Breast epithelium (tissue), 4 donors: ENCODE measurements at regions not wholly inside any gene's neighbourhood (a gene's known extent, or its start where the extent isn't known, plus 50 kb on each side); places are given as distances from the start of the nearest gene placed in this dataset.
A peak's percentile ranks its signal among the peaks of the same experiment; 100 is the strongest.

Experiments used
- DNase-seq, 2 donors: peaks; one replicate each; pipeline ENCODE4 v3.0.0-alpha.2; 2019; ENCODE audit warnings: low spot score in 2 of 2
- H3K27ac ChIP-seq, 2 donors: fragments of 200-600 bp; sonication (generic) in 1 of 2; one replicate each; pipeline ENCODE4 v1.5.1; 2016 to 2019; ENCODE audit warnings: mild to moderate bottlenecking in 1 of 2
- H3K27me3 ChIP-seq, 2 donors: fragments of 200-600 bp; sonication (generic) in 1 of 2; one replicate each; pipeline versions ENCODE4 v1.5.1 to v1.6.0; 2017 to 2019; ENCODE audit warnings: control low read depth in 1 of 2, mild to moderate bottlenecking in 1 of 2
- H3K36me3 ChIP-seq: fragments of 200-600 bp; one replicate; pipeline ENCODE4 v1.5.1; 2019
- H3K4me1 ChIP-seq, 2 donors: fragments of 200-600 bp; sonication (generic); one replicate each; pipeline ENCODE4 v1.5.1; 2016 to 2019; ENCODE audit warnings: control low read depth in 1 of 2
- H3K4me3 ChIP-seq, 3 donors: fragments of 200-600 bp; sonication (generic); 1 replicate in 2 of 3; 2 replicates in 1 of 3; pipeline ENCODE4 v1.5.1; 2016 to 2019; ENCODE audit warnings: mild to moderate bottlenecking in 3 of 3, moderate library complexity in 2 of 3
- H3K9me3 ChIP-seq, 2 donors: fragments of 200-600 bp; sonication (generic) in 1 of 2; one replicate each; pipeline ENCODE4 v1.5.1; 2016 to 2019; ENCODE audit warnings: control low read depth in 1 of 2
- POLR2A ChIP-seq: fragments of 450-650 bp; IDR thresholded peaks from one replicate; pipeline ENCODE4 v1.6.1; 2016; ENCODE audit warnings: antibody characterized with exemption, mild to moderate bottlenecking, moderate library complexity
- POLR2AphosphoS5 ChIP-seq, 3 donors: sonication (generic); formaldehyde crosslinking; IDR thresholded peaks; one replicate each; pipeline ENCODE4 v1.6.1; 2017; ENCODE audit warnings: antibody characterized with exemption in 3 of 3
- intact Hi-C: fragments of 100-400 bp; cut with DNase I; formaldehyde crosslinking; loops from one replicate; pipeline ENCODE4 v1.15.1; 2023; ENCODE audit warnings: low total_unique reads
- TF ChIP-seq, protein P1 (sequence below), 3 donors: fragments of 450-650 bp; IDR thresholded peaks; one replicate each; pipeline ENCODE4 v1.5.1; 2016 to 2017; ENCODE audit warnings: antibody characterized with exemption in 3 of 3, mild to moderate bottlenecking in 3 of 3, moderate library complexity in 3 of 3

DNA sequence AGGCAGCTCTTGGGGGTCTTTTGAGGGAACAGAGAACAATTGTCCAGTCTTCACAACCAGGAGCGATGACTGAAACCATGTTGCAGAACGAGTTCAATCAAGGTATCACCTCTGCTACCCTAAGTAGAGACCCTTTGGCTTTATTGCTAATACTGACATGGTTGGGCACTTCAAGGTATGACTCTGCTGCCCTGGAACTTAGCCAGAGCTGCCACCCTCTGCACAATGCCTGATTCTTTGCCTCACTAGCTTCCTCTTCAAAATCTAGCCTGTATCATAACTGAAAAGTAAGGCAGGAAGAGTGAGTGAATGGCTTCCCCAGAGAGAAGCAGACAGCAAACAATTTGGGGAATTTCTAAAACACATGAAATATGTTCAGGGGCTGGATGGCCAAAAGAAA is 592.7 kb upstream of the NRSN1 start:
- intact Hi-C loops, result no loop called here
- TF ChIP-seq POLR2A, result no peak
- TF ChIP-seq, protein P1, sequence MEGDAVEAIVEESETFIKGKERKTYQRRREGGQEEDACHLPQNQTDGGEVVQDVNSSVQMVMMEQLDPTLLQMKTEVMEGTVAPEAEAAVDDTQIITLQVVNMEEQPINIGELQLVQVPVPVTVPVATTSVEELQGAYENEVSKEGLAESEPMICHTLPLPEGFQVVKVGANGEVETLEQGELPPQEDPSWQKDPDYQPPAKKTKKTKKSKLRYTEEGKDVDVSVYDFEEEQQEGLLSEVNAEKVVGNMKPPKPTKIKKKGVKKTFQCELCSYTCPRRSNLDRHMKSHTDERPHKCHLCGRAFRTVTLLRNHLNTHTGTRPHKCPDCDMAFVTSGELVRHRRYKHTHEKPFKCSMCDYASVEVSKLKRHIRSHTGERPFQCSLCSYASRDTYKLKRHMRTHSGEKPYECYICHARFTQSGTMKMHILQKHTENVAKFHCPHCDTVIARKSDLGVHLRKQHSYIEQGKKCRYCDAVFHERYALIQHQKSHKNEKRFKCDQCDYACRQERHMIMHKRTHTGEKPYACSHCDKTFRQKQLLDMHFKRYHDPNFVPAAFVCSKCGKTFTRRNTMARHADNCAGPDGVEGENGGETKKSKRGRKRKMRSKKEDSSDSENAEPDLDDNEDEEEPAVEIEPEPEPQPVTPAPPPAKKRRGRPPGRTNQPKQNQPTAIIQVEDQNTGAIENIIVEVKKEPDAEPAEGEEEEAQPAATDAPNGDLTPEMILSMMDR (IDR thresholded peaks at IDR 0.05), result no peak
- Histone ChIP-seq H3K27ac (peak overlapping the region in 1 of 2 donors; percentile 63), H3K4me3 (no peak overlapping the region), H3K36me3 (no peaks in the 10 kb centered on the region), H3K9me3 (no peaks in the 10 kb centered on the region), H3K27me3 (no peaks in the 10 kb centered on the region), H3K4me1 (no peaks in the 10 kb centered on the region)
- DNase-seq, result no peak

DNA sequence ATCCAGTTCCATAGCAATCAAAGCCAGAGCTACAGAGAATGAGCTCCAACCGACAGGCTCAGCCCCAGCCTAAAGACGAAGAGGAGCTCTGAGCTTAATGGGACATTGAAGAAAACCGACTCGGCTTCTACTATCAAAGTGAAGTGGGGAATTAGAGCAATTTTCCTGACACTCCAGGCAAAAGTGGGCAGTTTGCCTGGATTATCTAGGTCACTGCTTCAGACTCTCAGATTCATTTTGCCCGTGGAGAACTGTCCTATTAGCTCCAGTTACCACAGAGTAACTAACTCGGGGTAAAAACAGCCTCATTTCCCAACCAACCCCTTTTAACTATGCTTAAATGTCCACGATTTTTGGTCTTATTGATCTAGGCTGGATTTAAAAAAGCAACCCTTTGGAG is 592.1 kb upstream of the NRSN1 start:
- DNase-seq, result no peak
- no peaks in the 10 kb centered on the region for H3K9me3 ChIP-seq
- no peaks in the 10 kb centered on the region for H3K27me3 ChIP-seq
- intact Hi-C loops, result no loop called here
- H3K27ac ChIP-seq, result peak overlapping the region in 1 of 2 donors; percentile 63
- H3K4me3 ChIP-seq, result no peak overlapping the region
- TF ChIP-seq POLR2A (no peak), POLR2AphosphoS5 (IDR thresholded peaks at IDR 0.05) (no peak)
- TF ChIP-seq, protein P1 (IDR thresholded peaks at IDR 0.05), result no peak
- no peaks in the 10 kb centered on the region for H3K4me1 ChIP-seq
- H3K36me3 ChIP-seq, result no peaks in the 10 kb centered on the region

DNA sequence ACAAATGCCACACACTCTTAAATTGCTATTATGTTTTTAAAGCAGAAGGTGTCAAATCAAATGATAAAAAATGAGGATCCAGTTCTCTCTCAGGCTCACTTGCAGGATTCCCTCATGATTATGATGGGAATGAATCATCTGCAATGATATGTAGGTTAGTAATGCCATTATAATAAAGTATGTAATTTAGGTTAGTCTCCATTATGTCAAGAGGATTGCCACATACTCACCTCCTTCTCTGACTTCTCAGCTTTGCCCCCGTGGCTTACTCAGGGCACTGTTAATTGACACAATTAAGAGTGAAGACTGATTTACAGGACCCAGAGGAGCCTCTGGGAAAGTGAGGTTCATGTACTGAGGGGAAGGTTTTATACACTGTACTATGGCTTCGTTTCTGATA is 591.7 kb upstream of the NRSN1 start:
- Histone ChIP-seq H3K9me3 (no peaks in the 10 kb centered on the region), H3K4me3 (no peak overlapping the region), H3K36me3 (no peaks in the 10 kb centered on the region), H3K27me3 (no peaks in the 10 kb centered on the region), H3K27ac (peak overlapping the region in 1 of 2 donors; percentile 63), H3K4me1 (no peaks in the 10 kb centered on the region)
- intact Hi-C loops, result no loop called here
- no peak for DNase-seq
- TF ChIP-seq POLR2A (no peak), POLR2AphosphoS5 (IDR thresholded peaks at IDR 0.05) (no peak)
- TF ChIP-seq, protein P1 (IDR thresholded peaks at IDR 0.05), result no peak

DNA sequence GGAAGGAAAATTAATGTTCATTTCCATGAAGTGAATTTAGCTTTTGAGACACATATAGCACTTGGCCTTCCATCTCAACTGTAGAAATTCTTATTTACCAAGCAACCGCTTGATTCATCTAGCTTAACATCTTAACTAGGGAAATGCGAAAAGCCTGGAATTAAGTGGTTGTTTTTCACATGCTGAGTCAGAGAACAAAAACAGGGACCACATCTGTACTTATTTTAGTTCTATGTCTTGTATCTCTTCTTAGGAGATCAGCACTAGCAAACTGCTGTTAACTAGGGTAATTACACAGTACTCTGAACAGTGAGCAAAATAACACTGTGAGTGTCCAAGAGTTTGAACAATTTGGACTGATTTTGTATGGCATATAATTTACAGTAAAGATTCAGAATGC is 590.9 kb upstream of the NRSN1 start:
- intact Hi-C loops, result no loop called here
- Histone ChIP-seq H3K27ac (peak overlapping the region in 1 of 2 donors; percentile 63), H3K4me1 (no peaks in the 10 kb centered on the region), H3K4me3 (no peak overlapping the region), H3K27me3 (no peaks in the 10 kb centered on the region), H3K9me3 (no peaks in the 10 kb centered on the region), H3K36me3 (no peaks in the 10 kb centered on the region)
- no peak for DNase-seq
- TF ChIP-seq POLR2AphosphoS5 (IDR thresholded peaks at IDR 0.05) (no peak), POLR2A (no peak)
- TF ChIP-seq, protein P1 (IDR thresholded peaks at IDR 0.05), result no peak

DNA sequence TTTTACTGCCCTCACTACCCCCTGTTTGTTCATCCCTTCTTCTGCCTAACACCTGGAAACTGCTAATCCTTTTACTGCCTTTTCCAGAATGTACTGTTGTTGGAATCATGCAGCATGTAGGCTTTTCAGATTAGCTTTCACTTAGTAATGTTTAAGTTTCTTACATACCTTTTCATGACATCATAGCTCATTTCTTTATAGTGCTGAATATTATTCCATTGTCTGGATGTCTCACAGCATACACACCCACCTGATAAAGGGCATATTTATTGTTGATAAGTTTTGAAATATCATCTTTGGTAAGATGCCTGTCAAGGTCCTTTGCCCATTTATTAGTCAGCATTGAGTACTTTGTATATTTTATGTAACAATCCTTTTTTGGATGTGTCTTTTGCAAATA is 588.2 kb upstream of the NRSN1 start:
- TF ChIP-seq, protein P1 (IDR thresholded peaks at IDR 0.05), result no peak
- TF ChIP-seq POLR2AphosphoS5 (IDR thresholded peaks at IDR 0.05) (no peak), POLR2A (no peak)
- intact Hi-C loops, result no loop called here
- H3K9me3 ChIP-seq, result no peaks in the 10 kb centered on the region

More for the DNA sequence above, 588.2 kb upstream of the NRSN1 start:
- Histone ChIP-seq H3K27ac (no peak overlapping the region), H3K4me3 (no peak overlapping the region), H3K27me3 (no peaks in the 10 kb centered on the region), H3K36me3 (no peaks in the 10 kb centered on the region), H3K4me1 (no peaks in the 10 kb centered on the region)
- DNase-seq, result no peak
